Peyer's patch (tissue), 4 donors: ENCODE measurements at regions not wholly inside any gene's neighbourhood (a gene's known extent, or its start where the extent isn't known, plus 50 kb on each side); places are given as distances from the start of the nearest gene placed in this dataset.

Experiments used
- DNase-seq, 3 donors: peaks; one replicate each; pipeline ENCODE4 v3.0.0-alpha.2; 2017 to 2019
- H3K27ac ChIP-seq, 4 donors: fragments of 200-600 bp; sonication (generic); one replicate each; pipeline ENCODE4 v1.5.1; 2016 to 2019
- H3K27me3 ChIP-seq, 2 donors: fragments of 200-600 bp; sonication (generic); one replicate each; pipeline ENCODE4 v1.5.1; 2019
- H3K36me3 ChIP-seq, 3 donors: fragments of 200-600 bp; sonication (generic); one replicate each; pipeline ENCODE4 v1.5.1; 2016 to 2019
- H3K4me1 ChIP-seq, 4 donors: fragments of 200-600 bp; sonication (generic); one replicate each; pipeline ENCODE4 v1.5.1; 2016 to 2019
- H3K4me3 ChIP-seq, 4 donors: fragments of 200-600 bp; sonication (generic); 1 replicate in 3 of 4; 2 replicates in 1 of 4; pipeline ENCODE4 v1.5.1; 2016 to 2019; ENCODE audit warnings: mild to moderate bottlenecking in 1 of 4
- H3K9me3 ChIP-seq, 4 donors: fragments of 200-600 bp; sonication (generic); one replicate each; pipeline ENCODE4 v1.5.1; 2016 to 2019; ENCODE audit warnings: mild to moderate bottlenecking in 1 of 4
- CTCF ChIP-seq, 6 experiments: fragments of 450-650 bp in 4 of 6; fragments of 200-600 bp in 2 of 6; sonication (generic) in 1 of 6; IDR thresholded peaks; one replicate each; pipeline ENCODE4 v1.5.1; 2017 to 2019; ENCODE audit warnings: antibody characterized with exemption in 6 of 6, mild to moderate bottlenecking in 3 of 6, moderate library complexity in 1 of 6
- POLR2A ChIP-seq, 2 donors: fragments of 450-650 bp; IDR thresholded peaks; one replicate each; pipeline ENCODE4 v1.5.1; 2017; ENCODE audit warnings: antibody characterized with exemption in 2 of 2, mild to moderate bottlenecking in 2 of 2, moderate library complexity in 2 of 2

GRCh38 chr19:31841755-31842154 lies 492.5 kb upstream of the TSHZ3 start:
- no peaks in the 10 kb centered on the region for H3K27me3 ChIP-seq
- no peak for DNase-seq
- TF ChIP-seq POLR2A (IDR thresholded peaks at IDR 0.05) (no peak), CTCF (IDR thresholded peaks at IDR 0.05) (no peak)
- no peaks in the 10 kb centered on the region for H3K36me3 ChIP-seq
- H3K4me1 ChIP-seq, result no peaks in the 10 kb centered on the region
- no peak overlapping the region for H3K4me3 ChIP-seq
- H3K9me3 ChIP-seq, result peaks cover 0 to 4% (median 0%) of the 10 kb centered on the region in 4 donors
- no peak overlapping the region for H3K27ac ChIP-seq

- Histone ChIP-seq H3K9me3 (peaks cover 0 to 12% (median 0%) of the 10 kb centered on the region in 4 donors), H3K4me3 (no peak overlapping the region), H3K27ac (no peak overlapping the region), H3K36me3 (no peaks in the 10 kb centered on the region), H3K4me1 (no peaks in the 10 kb centered on the region), H3K27me3 (no peaks in the 10 kb centered on the region)
- TF ChIP-seq POLR2A (IDR thresholded peaks at IDR 0.05), result no peak
- no peak for TF ChIP-seq CTCF (IDR thresholded peaks at IDR 0.05)
- no peak for DNase-seq
These were observed 482.3 kb upstream of the ZNF507 start for GRCh38 chr19:31863122-31863521.

DNA sequence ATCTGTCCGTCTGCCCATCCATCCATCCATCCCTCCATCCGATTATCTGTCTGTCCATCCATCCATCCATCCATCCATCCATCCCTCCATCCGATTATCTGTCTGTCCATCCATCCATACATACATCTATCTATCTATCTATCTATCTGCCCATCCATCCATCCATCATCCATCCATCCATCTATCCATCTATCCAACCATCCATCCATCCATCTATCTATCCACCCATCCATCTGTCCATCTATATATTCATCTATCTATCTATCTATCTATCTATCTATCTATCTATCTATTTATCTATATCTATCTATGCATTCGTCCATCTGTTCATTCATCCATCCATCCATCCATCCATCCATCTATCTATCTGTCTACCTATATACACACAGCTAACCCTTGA lies 471.1 kb upstream of the ZNF507 start:
- H3K4me3 ChIP-seq, result no peak overlapping the region
- no peaks in the 10 kb centered on the region for H3K27me3 ChIP-seq
- no peaks in the 10 kb centered on the region for H3K36me3 ChIP-seq
- H3K9me3 ChIP-seq, result no peaks in the 10 kb centered on the region
- DNase-seq, result no peak
- no peak overlapping the region for H3K27ac ChIP-seq
- no peaks in the 10 kb centered on the region for H3K4me1 ChIP-seq
- TF ChIP-seq POLR2A (IDR thresholded peaks at IDR 0.05) (no peak), CTCF (IDR thresholded peaks at IDR 0.05) (no peak)

GRCh38 chr19:31875591-31875990 lies 469.8 kb upstream of the ZNF507 start:
- DNase-seq, result no peak
- Histone ChIP-seq H3K27ac (no peak overlapping the region), H3K27me3 (no peaks in the 10 kb centered on the region), H3K36me3 (no peaks in the 10 kb centered on the region), H3K4me1 (no peaks in the 10 kb centered on the region), H3K4me3 (no peak overlapping the region), H3K9me3 (no peaks in the 10 kb centered on the region)
- TF ChIP-seq CTCF (IDR thresholded peaks at IDR 0.05) (no peak), POLR2A (IDR thresholded peaks at IDR 0.05) (no peak)

- Histone ChIP-seq H3K36me3 (no peaks in the 10 kb centered on the region), H3K4me3 (no peak overlapping the region), H3K9me3 (no peaks in the 10 kb centered on the region), H3K27ac (no peak overlapping the region), H3K4me1 (no peaks in the 10 kb centered on the region), H3K27me3 (no peaks in the 10 kb centered on the region)
- DNase-seq, result no peak
- TF ChIP-seq POLR2A (IDR thresholded peaks at IDR 0.05), result no peak
- no peak for TF ChIP-seq CTCF (IDR thresholded peaks at IDR 0.05)
These were observed 465.1 kb upstream of the ZNF507 start for GRCh38 chr19:31880283-31880682.

DNA sequence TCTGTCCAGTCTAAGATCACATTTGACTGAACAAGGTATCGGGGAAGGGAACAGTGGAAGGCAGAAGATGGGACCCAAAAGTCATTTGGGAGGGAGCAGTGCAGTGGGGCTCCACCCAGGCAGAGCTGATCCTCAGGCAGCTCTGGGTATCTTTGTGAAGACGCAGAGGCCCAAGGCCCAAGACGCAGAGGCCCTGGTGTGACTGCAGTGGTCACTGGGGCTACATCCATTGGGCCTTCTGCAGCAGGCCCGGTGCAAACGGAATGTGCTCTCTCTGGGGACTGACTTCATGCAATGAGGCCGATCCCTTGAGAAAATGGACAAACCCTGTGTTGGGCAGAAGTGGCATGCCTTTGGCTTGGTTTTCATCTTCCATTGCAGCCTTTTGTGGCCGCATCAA lies 463.4 kb upstream of the ZNF507 start:
- DNase-seq, result no peak
- Histone ChIP-seq H3K4me3 (no peak overlapping the region), H3K27ac (no peak overlapping the region), H3K4me1 (no peaks in the 10 kb centered on the region), H3K27me3 (no peaks in the 10 kb centered on the region), H3K36me3 (no peaks in the 10 kb centered on the region), H3K9me3 (no peaks in the 10 kb centered on the region)
- no peak for TF ChIP-seq POLR2A (IDR thresholded peaks at IDR 0.05)
- no peak for TF ChIP-seq CTCF (IDR thresholded peaks at IDR 0.05)
